Nephron progenitor cell (in vitro differentiated cells): ENCODE measurements at regions not wholly inside any gene's neighbourhood (a gene's known extent, or its start where the extent isn't known, plus 50 kb on each side); places are given as distances from the start of the nearest gene placed in this dataset.

Experiments used
- DNase-seq: peaks from one replicate; pipeline ENCODE4 v3.0.0; 2021
- H3K27ac Mint-ChIP-seq: 2 replicates; pipeline ENCODE4 v1.8.0; 2021; ENCODE audit warnings: mild to moderate bottlenecking, moderate library complexity, mixed read lengths
- H3K27me3 Mint-ChIP-seq: 2 replicates; pipeline ENCODE4 v1.8.0; 2021; ENCODE audit warnings: mild to moderate bottlenecking, low read depth, mixed read lengths; ENCODE audit not compliant: poor library complexity
- H3K36me3 Mint-ChIP-seq: 2 replicates; pipeline ENCODE4 v1.8.0; 2021; ENCODE audit warnings: low read depth, mixed read lengths
- H3K4me1 Mint-ChIP-seq: 2 replicates; pipeline ENCODE4 v1.8.0; 2021; ENCODE audit warnings: mixed read lengths
- H3K4me3 Mint-ChIP-seq: 2 replicates; pipeline ENCODE4 v1.8.0; 2021; ENCODE audit warnings: mild to moderate bottlenecking, moderate library complexity, mixed read lengths
- H3K9me3 Mint-ChIP-seq: 2 replicates; pipeline ENCODE4 v1.8.0; 2021; ENCODE audit warnings: mild to moderate bottlenecking, moderate library complexity, mixed read lengths
- TF ChIP-seq, protein P1 (sequence below): fragments of 200-600 bp; sonication (generic); IDR thresholded peaks from 2 replicates; pipeline ENCODE4 v1.5.0; 2021; ENCODE audit warnings: antibody characterized with exemption

DNA sequence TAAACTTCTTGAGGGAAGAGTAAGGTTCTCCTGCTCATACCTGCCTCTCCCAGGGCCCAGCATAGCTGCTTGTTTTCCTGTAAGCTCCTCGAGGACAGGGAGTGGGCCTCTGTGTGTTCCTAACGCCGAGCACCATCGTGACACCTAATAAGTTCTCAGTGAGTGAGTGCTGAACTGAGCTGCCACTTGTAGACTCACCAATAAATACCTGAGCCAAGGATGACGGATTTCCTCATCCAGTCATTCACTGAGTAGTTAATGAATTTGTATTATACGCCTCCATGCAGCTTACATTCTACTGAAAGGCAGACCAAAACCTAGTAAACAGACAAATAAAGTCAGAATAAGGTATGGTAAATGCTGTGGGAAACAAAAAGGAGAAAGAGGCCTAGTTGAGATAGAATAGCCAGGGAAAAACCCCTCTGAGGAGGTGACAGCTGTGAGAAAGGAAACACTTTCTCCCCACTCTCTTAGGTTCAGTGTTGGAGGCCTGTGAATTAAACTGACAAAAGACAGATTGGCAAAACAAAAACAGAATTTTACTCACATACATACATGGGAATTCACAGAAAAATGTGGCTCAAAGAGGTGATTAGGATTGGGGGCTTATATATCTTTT lies 138.6 kb downstream of the B3GNT2 start:
- Mint-ChIP-seq H3K27me3 (no peaks in the 10 kb centered on the region), H3K4me1 (peaks cover 43% of the 10 kb centered on the region), H3K9me3 (no peaks in the 10 kb centered on the region), H3K27ac (peak overlapping the region; percentile 69), H3K4me3 (no peak overlapping the region), H3K36me3 (no peaks in the 10 kb centered on the region)
- no peak for DNase-seq
- TF ChIP-seq, protein P1, sequence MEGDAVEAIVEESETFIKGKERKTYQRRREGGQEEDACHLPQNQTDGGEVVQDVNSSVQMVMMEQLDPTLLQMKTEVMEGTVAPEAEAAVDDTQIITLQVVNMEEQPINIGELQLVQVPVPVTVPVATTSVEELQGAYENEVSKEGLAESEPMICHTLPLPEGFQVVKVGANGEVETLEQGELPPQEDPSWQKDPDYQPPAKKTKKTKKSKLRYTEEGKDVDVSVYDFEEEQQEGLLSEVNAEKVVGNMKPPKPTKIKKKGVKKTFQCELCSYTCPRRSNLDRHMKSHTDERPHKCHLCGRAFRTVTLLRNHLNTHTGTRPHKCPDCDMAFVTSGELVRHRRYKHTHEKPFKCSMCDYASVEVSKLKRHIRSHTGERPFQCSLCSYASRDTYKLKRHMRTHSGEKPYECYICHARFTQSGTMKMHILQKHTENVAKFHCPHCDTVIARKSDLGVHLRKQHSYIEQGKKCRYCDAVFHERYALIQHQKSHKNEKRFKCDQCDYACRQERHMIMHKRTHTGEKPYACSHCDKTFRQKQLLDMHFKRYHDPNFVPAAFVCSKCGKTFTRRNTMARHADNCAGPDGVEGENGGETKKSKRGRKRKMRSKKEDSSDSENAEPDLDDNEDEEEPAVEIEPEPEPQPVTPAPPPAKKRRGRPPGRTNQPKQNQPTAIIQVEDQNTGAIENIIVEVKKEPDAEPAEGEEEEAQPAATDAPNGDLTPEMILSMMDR, result no peak

DNA sequence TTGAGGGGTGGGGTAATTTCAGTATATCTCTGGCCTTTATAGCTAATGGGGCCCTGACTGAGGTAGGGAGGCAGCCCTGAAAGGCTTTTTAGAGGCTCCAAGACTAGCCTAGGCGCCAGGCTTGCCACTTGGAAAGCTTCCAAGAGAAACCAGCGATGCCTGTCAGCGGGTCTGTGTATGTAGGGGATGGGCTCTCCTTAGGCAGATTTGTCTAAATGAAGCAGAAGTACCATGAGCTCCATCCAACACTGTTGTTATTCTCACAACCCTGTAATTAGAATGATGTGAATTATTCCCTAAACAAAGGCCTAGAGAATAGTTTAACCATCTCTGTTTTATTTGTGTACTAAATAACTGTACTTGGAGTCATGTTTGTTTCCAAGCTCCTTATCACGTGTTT lies 138.1 kb downstream of the B3GNT2 start:
- no peak overlapping the region for H3K4me3 Mint-ChIP-seq
- H3K4me1 Mint-ChIP-seq, result peaks cover 46% of the 10 kb centered on the region
- no peak for DNase-seq
- no peaks in the 10 kb centered on the region for H3K36me3 Mint-ChIP-seq
- H3K9me3 Mint-ChIP-seq, result no peaks in the 10 kb centered on the region
- H3K27ac Mint-ChIP-seq, result peak overlapping the region; percentile 93
- H3K27me3 Mint-ChIP-seq, result no peaks in the 10 kb centered on the region
- TF ChIP-seq, protein P1, result no peak

DNA sequence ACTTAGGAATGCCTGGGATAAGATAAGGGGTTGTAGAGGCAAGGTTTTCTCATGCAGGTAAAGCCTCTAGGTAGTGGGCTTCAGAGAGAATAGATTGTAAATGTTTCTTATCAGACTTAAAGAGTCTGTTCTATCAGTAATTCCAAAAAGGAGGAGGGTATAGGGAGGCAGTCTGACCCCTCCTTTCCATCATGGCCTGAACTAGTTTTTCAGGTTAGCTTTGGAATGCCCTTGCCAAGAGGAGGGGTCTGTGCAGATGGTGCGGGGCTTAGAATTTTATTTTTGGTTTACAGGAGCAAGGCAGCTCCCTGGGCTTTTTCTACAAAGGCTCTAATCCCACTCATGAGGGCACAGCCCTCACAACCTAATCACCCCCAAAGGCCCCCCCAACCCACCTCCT lies 135.0 kb downstream of the B3GNT2 start:
- TF ChIP-seq, protein P1, result no peak
- H3K27me3 Mint-ChIP-seq, result peaks cover 6% of the 10 kb centered on the region
- H3K36me3 Mint-ChIP-seq, result peaks cover 4% of the 10 kb centered on the region
- DNase-seq, result no peak
- peaks cover 22% of the 10 kb centered on the region for H3K9me3 Mint-ChIP-seq
- H3K27ac Mint-ChIP-seq, result no peak overlapping the region
- H3K4me1 Mint-ChIP-seq, result peaks cover 34% of the 10 kb centered on the region
- H3K4me3 Mint-ChIP-seq, result no peak overlapping the region

DNA sequence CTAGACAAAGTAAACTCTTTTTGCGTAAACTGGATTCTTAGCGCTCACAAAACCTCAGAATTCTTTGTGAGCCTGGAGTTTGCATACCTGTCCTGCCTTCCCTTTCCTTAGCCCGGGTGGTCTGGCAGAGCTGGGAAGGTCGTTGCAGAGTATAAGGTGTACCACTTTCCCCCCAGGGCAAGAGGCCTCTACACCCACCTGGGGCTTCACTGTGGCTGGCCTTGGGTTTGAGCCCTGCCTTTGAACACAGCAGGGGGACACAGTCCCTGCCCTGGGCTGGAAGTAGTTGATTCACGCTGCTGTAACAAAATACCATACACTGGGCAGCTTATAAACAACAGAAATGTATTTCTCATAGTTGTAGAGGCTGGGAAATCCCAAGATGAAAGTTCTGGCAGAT lies 133.9 kb downstream of the B3GNT2 start:
- DNase-seq, result no peak
- H3K27ac Mint-ChIP-seq, result no peak overlapping the region
- H3K4me1 Mint-ChIP-seq, result peaks cover 23% of the 10 kb centered on the region
- H3K36me3 Mint-ChIP-seq, result peaks cover 4% of the 10 kb centered on the region
- H3K4me3 Mint-ChIP-seq, result no peak overlapping the region
- peaks cover 6% of the 10 kb centered on the region for H3K27me3 Mint-ChIP-seq
- TF ChIP-seq, protein P1, result no peak
- H3K9me3 Mint-ChIP-seq, result peaks cover 34% of the 10 kb centered on the region

DNA sequence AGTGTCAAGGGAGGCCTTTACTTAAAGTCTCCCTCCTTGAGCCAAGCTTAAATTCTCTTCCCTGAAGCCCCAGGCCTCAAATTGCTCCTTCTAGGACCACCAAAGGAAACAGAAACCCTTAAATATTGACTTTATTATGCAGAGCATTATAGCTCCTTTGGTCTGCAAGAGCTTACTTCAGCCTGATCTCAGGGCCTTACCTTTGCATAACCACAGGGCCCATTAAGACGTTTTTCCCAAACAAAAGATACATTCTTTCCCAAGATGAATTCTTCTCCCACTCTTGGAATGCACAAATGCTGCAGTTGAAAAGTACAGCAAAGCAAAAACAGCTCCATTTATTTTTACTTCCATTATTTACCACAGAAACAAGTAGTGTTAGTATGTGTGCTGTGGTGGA lies 130.8 kb downstream of the B3GNT2 start:
- H3K27ac Mint-ChIP-seq, result no peak overlapping the region
- peaks cover 47% of the 10 kb centered on the region for H3K9me3 Mint-ChIP-seq
- TF ChIP-seq, protein P1, result no peak
- no peak overlapping the region for H3K4me3 Mint-ChIP-seq
- peaks cover 9% of the 10 kb centered on the region for H3K27me3 Mint-ChIP-seq
- DNase-seq, result no peak
- H3K36me3 Mint-ChIP-seq, result peaks cover 4% of the 10 kb centered on the region
- H3K4me1 Mint-ChIP-seq, result peaks cover 24% of the 10 kb centered on the region

DNA sequence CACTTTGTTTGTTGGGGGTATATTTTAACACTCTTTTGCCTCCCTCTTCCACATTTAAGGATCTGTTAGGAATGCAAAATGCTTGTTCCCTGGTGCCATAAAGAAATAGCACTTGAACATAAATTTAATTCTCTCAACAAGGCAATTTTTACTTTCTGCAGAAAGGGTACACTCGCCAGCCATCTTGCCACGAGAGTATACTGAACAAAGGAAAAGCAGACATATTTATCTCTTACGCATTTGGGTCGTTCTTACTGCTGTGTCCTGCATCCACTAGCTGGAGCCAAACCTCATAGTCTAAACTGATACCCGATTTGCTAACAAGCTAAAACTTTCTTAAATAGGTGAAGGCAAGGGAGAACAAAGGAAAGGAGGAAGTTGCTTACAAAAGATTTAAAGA lies 129.5 kb downstream of the B3GNT2 start:
- H3K36me3 Mint-ChIP-seq, result peaks cover 4% of the 10 kb centered on the region
- H3K27ac Mint-ChIP-seq, result no peak overlapping the region
- peaks cover 9% of the 10 kb centered on the region for H3K27me3 Mint-ChIP-seq
- TF ChIP-seq, protein P1, result no peak
- H3K4me3 Mint-ChIP-seq, result no peak overlapping the region
- peaks cover 38% of the 10 kb centered on the region for H3K4me1 Mint-ChIP-seq
- peaks cover 47% of the 10 kb centered on the region for H3K9me3 Mint-ChIP-seq
- DNase-seq, result no peak
